ENCODE measurements at regions not wholly inside any gene's neighbourhood (a gene's known extent, or its start where the extent isn't known, plus 50 kb on each side); places are given as distances from the start of the nearest gene placed in this dataset.
A peak's percentile ranks its signal among the peaks of the same experiment; 100 is the strongest.

DNA sequence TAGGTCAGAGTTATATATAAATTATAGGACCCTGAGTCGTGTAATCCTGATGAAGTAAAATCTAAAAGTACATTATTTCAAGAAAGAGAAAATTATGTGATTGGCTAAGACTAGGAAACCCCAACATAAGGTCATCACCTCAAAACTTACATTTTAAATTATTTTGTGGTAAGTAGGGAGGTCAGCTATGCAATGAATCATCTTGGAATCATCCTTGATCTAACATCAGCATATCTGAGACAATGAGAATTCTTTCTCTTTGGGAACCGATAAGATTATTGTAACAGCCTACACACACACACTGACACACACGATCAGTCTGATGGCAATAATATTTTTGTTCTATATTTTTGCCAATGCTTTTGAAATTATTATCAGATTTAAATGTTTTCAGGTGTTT is 904.8 kb upstream of the CHAC2 start:
- peak; percentile 47 for DNase-seq (ENCODE audit: low read depth)

GRCh38 chr2:52861596-52861995 is 906.0 kb upstream of the CHAC2 start:
- DNase-seq (ENCODE audit: low read depth) = peak; percentile 18

GRCh38 chr2:52859065-52859464 is 908.5 kb upstream of the CHAC2 start:
- no peak for DNase-seq (ENCODE audit: low read depth)

GRCh38 chr2:52857722-52858121 is 909.9 kb upstream of the CHAC2 start:
- DNase-seq (ENCODE audit: low read depth) = no peak

DNA sequence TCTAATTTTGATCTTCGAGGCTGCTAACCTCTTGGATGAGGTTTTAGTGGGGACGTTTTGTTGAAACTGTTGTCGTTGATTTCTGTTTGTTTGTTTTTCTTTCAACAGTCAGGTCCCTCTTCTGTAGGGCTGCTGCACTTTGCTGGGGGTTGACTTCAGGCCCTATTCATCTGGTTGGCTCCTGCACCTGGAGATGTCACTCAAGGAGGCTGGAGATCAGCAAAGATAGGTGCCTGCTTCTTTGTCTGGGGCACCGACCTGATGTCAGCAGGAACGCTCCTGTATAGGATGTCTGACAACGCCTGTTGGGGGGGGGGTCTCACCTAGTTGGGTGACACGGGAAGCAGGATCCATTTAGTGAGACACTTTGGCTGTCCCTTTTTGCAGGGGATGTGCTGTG is 915.6 kb upstream of the CHAC2 start:
- no peak for DNase-seq (ENCODE audit: low read depth)

GRCh38 chr2:52844701-52845423 is 922.7 kb upstream of the CHAC2 start:
- DNase-seq (ENCODE audit: low read depth) = peak; percentile 30

DNA sequence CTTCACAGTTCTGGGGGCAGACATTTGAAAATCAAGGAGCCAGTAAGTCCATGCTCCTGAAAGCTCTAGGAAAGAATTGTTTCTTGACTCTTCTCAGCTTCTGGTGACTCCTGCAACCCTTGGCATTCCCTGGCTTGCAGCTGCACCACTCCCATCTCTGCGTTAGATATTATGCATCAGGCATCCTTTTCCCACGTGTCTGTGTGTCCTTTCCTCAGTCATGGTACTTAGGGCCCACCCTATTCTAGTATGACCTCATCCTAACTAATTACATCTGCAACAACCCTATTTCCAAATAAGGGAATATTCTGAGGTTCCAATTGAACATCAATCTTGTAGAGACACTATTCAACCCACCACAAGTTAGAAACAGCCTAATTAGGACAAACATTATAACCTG is 931.7 kb upstream of the CHAC2 start:
- no peak for DNase-seq (ENCODE audit: low read depth)

DNA sequence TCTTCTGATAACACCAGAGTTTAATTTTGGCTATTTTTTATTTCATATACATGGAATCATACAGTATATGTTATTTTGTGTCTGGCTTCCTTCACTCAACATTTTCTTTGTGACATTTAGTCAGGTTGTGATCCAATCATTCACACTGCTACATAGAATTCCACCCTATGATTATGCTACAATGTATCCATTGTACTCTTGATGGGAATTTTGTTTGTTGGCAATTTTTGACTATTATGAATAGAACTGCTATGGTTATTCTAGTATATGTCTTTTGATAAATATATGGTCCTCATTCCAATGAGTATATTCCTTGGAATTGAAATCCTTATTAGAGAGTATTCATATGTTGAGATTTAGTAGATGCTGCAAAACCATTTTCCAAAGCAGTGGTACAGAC is 936.4 kb upstream of the CHAC2 start:
- no peak for DNase-seq (ENCODE audit: low read depth)

GRCh38 chr2:52828112-52828511 is 939.5 kb upstream of the CHAC2 start:
- DNase-seq (ENCODE audit: low read depth) = no peak

- peak; percentile 7 for DNase-seq (ENCODE audit: low read depth)
Observed at GRCh38 chr2:52821631-52822030, 946.0 kb upstream of the CHAC2 start.

- no peak for DNase-seq (ENCODE audit: low read depth)
Observed at GRCh38 chr2:52818958-52819357, 948.6 kb upstream of the CHAC2 start.

DNA sequence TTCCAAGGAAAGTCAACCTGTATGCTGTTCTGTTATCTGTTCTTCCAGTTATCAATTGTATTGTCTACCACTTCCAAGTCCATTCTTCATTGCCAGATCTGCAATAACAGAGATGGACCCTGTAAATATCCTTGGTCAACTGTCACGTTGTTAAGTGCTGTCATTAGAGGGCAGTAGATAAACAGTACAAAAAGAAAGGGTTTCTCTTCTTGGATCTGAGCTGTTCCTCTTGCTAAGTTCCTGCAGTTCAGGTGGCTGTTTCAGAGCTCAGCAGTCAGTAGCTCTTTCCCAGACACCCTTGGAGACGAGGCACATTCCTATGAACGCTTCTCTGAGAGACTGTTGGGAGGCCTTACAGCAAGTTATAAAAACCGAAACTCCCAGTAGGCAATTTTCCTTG is 957.1 kb upstream of the CHAC2 start:
- peak; percentile 64 for DNase-seq (ENCODE audit: low read depth)

GRCh38 chr2:52805901-52806410 is 961.6 kb upstream of the CHAC2 start:
- DNase-seq (ENCODE audit: low read depth) = peak; percentile 3

GRCh38 chr2:52794581-52794980 is 973.0 kb upstream of the CHAC2 start:
- no peak for DNase-seq (ENCODE audit: low read depth)

- DNase-seq (ENCODE audit: low read depth) = no peak
Observed at GRCh38 chr2:52779446-52779845, 988.2 kb upstream of the CHAC2 start.

DNA sequence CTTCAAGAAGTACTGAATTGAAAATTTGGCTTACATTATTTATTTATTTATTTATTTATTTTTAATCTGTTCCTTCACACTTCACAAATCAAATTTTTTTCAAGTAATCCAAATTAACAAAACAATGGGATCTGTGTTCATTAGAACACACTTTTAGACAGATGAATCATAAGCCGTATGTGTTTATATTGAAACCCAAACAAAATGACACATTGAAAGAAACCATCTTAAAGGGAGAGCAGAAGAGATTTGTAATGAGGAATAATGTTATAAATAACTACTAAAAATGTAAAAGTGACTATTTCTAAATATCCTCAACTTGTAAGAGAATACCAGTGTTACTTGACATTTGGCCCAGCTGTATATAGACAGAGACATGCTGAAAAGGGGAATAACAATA is 991.0 kb upstream of the CHAC2 start:
- DNase-seq (ENCODE audit: low read depth) = no peak

DNA sequence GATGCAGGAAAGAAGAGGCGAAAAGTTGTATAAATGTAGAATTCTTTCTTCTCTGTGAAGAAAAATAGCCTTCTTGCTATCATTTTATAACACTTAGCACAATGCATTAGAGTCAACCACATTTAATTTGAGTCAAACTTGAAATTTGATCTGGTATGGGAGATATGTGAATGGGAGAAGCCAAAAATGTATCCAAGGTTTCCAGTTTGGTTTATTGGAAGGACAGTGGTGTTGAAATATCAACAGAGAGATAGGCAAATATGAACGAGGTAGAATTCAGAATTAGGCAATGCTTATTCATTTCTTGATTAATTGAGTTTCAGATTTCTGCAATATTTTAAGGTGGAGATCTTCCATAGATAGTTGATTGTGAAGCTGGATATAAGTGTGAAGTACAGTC is 991.9 kb upstream of the CHAC2 start:
- no peak for DNase-seq (ENCODE audit: low read depth)

DNA sequence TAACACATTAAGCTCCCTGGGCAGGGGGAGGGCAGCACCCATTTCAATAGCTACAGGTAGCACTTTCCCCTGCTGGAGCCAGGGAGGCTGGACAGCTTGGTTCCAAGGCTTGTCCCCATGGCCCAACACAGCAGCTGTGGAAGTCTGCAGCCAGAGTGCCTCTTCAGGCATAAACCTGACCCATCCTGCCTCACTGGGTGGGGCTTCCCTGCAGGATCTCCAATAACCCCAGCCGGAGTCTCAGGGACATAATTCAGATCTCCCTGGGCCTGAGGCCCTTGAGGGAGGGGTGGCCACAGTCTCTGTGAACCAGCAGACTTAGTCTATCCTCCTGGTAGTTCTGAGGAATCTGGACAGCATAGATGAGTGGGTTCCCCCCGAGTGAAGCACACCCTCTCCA is 1001.9 kb upstream of the CHAC2 start:
- no peak for DNase-seq (ENCODE audit: low read depth)

DNA sequence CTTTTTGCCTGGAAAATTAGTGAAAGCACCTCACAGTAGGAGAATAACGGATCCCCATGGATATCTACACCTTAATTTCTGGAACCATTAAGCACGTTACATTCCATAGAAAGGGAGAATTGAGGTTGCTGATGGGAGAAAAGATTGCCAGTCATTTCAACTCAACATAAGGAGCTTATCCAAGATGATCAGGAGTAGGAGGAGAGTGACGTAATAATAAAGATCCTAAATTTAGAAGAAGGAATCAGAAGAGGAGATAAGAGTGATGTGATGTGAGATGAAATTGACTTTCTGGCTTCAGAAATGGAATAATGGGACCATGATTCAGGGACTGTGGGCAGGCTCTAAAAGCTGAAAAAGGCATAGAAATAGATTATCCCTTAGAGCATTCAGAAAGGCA is 1017.8 kb upstream of the CHAC2 start:
- no peak for DNase-seq (ENCODE audit: low read depth)

DNA sequence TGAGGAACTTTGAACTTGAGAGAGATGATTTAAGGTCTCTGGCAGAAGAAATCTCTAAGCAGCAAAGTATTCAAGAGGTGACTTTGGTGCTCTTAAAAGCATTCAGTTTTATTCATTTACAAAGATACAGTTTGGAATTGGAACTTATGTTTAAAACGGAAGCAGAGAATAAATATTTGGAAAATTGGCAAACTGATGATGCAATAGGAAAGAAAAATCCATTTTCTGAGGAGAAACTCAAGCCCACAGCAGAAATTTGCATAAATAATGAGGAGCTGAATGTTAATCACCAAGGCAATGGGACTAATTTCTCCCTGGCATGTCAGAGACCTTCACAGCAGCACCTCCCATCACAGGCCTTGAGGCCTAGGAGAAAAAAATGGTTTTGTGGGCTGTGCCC is 1022.5 kb upstream of the CHAC2 start:
- DNase-seq (ENCODE audit: low read depth) = no peak

DNA sequence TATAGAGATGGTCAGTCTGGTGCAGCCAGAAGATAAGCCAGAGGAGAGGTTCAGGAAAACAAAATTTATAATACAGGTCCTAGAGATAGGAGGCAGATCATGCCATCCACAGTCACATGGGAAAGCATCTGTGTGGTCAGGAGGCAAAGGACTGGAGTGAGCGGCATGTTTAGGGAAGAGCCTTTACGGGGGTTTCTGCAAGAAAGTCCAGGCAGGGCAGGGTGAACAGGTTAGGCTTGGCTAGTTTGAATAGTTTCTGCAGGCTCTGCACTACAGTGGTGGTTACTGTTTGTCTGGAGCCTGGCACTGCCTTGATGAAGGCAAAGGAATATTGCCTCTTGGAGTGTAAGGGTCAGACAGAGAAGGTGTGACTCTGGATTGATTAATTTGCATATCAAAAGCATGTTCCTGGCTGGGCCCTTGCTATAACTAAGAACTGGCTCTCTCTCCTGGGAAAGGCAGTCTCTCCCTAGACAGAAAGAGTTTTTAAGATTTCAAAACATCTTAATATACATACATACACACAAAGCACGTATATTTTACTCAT is 1034.7 kb upstream of the CHAC2 start:
- DNase-seq (ENCODE audit: low read depth) = no peak

DNA sequence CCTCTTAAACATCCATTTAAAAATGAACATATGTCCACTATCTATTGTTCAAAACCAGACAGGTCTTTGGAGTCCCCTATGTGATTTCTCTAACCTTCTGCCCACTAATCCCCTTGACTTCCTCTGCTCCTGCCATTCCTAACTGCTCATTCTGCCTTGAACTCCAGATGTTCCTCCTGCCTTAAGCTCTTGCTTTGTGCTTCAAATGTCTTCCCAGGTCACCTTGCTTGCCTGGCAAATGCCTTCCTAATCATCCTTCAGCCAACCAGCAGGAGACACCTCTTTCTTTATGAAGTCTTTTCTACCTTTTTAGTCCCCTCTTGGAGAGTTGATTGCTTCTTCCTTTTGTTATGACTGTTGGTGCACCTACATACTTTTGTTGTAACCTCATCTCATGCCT is 1043.0 kb upstream of the CHAC2 start:
- DNase-seq (ENCODE audit: low read depth) = no peak

- DNase-seq (ENCODE audit: low read depth) = no peak
Observed at GRCh38 chr2:52717836-52718235, 1049.8 kb upstream of the CHAC2 start.
